ENCODE measurements at regions not wholly inside any gene's neighbourhood (a gene's known extent, or its start where the extent isn't known, plus 50 kb on each side); places are given as distances from the start of the nearest gene placed in this dataset.
A peak's percentile ranks its signal among the peaks of the same experiment; 100 is the strongest.
"Not testable (repeated sequence)": the region's sequence is repeated elsewhere in the genome, so short reads cannot be mapped to it uniquely, and the experiment has no call there.

- H3K27ac ChIP-seq (ENCODE audit: low read depth in 1 of 2, low read length in 1 of 2); H3K9me3 ChIP-seq (ENCODE audit: control insufficient read depth in 2 of 2, insufficient read depth in 1 of 2, low read length in 1 of 2); DNase-seq (ENCODE audit: low read depth in 6 of 9, low spot score in 9 of 9); H3K27me3 ChIP-seq (ENCODE audit: control insufficient read depth in 2 of 2, insufficient read depth in 1 of 2, low read length in 1 of 2); H3K4me3 ChIP-seq (ENCODE audit: low read length in 2 of 2); H3K36me3 ChIP-seq (ENCODE audit: control insufficient read depth in 2 of 2, insufficient read depth in 2 of 2, low read length in 1 of 2); H3K4me1 ChIP-seq (ENCODE audit: control insufficient read depth in 2 of 2, insufficient read depth in 2 of 2, low read length in 2 of 2): not testable (repeated sequence)
- 85% methylated on average over 5 of the region's 5 CpGs for WGBS
Measured at GRCh38 chr5:101715790-101716189, 580.3 kb downstream of the SLCO4C1 start.

- no peak for DNase-seq (ENCODE audit: low read depth in 6 of 9, low spot score in 9 of 9)
Measured at GRCh38 chr5:101689306-101689705, 606.8 kb downstream of the SLCO4C1 start.

GRCh38 chr5:101688156-101688555 lies 607.9 kb downstream of the SLCO4C1 start:
- Histone ChIP-seq H3K4me1 (ENCODE audit: control insufficient read depth in 2 of 2, insufficient read depth in 2 of 2, low read length in 2 of 2) (no peaks in the 10 kb centered on the region), H3K4me3 (ENCODE audit: low read length in 2 of 2) (no peak overlapping the region), H3K27ac (ENCODE audit: low read depth in 1 of 2, low read length in 1 of 2) (no peak overlapping the region), H3K9me3 (ENCODE audit: control insufficient read depth in 2 of 2, insufficient read depth in 1 of 2, low read length in 1 of 2) (no peaks in the 10 kb centered on the region), H3K27me3 (ENCODE audit: control insufficient read depth in 2 of 2, insufficient read depth in 1 of 2, low read length in 1 of 2) (no peaks in the 10 kb centered on the region), H3K36me3 (ENCODE audit: control insufficient read depth in 2 of 2, insufficient read depth in 2 of 2, low read length in 1 of 2) (no peaks in the 10 kb centered on the region)
- no peak for DNase-seq (ENCODE audit: low read depth in 6 of 9, low spot score in 9 of 9)

More at GRCh38 chr5:101689306-101689705, 606.8 kb downstream of the SLCO4C1 start:
- no peaks in the 10 kb centered on the region for H3K4me1 ChIP-seq (ENCODE audit: control insufficient read depth in 2 of 2, insufficient read depth in 2 of 2, low read length in 2 of 2)
- no peak overlapping the region for H3K4me3 ChIP-seq (ENCODE audit: low read length in 2 of 2)
- no peaks in the 10 kb centered on the region for H3K36me3 ChIP-seq (ENCODE audit: control insufficient read depth in 2 of 2, insufficient read depth in 2 of 2, low read length in 1 of 2)
- no peak overlapping the region for H3K27ac ChIP-seq (ENCODE audit: low read depth in 1 of 2, low read length in 1 of 2)
- no peaks in the 10 kb centered on the region for H3K27me3 ChIP-seq (ENCODE audit: control insufficient read depth in 2 of 2, insufficient read depth in 1 of 2, low read length in 1 of 2)
- H3K9me3 ChIP-seq (ENCODE audit: control insufficient read depth in 2 of 2, insufficient read depth in 1 of 2, low read length in 1 of 2) = no peaks in the 10 kb centered on the region

GRCh38 chr5:101687349-101687985 lies 608.6 kb downstream of the SLCO4C1 start:
- H3K36me3 ChIP-seq (ENCODE audit: control insufficient read depth in 2 of 2, insufficient read depth in 2 of 2, low read length in 1 of 2) = no peaks in the 10 kb centered on the region
- H3K4me3 ChIP-seq (ENCODE audit: low read length in 2 of 2) = no peak overlapping the region
- H3K9me3 ChIP-seq (ENCODE audit: control insufficient read depth in 2 of 2, insufficient read depth in 1 of 2, low read length in 1 of 2) = no peaks in the 10 kb centered on the region
- no peaks in the 10 kb centered on the region for H3K4me1 ChIP-seq (ENCODE audit: control insufficient read depth in 2 of 2, insufficient read depth in 2 of 2, low read length in 2 of 2)
- no peak overlapping the region for H3K27ac ChIP-seq (ENCODE audit: low read depth in 1 of 2, low read length in 1 of 2)
- DNase-seq (ENCODE audit: low read depth in 6 of 9, low spot score in 9 of 9) = no peak
- no peaks in the 10 kb centered on the region for H3K27me3 ChIP-seq (ENCODE audit: control insufficient read depth in 2 of 2, insufficient read depth in 1 of 2, low read length in 1 of 2)

GRCh38 chr5:101686536-101687157 lies 609.4 kb downstream of the SLCO4C1 start:
- no peak for DNase-seq (ENCODE audit: low read depth in 6 of 9, low spot score in 9 of 9)
- H3K4me3 ChIP-seq (ENCODE audit: low read length in 2 of 2) = no peak overlapping the region
- H3K27me3 ChIP-seq (ENCODE audit: control insufficient read depth in 2 of 2, insufficient read depth in 1 of 2, low read length in 1 of 2) = no peaks in the 10 kb centered on the region
- WGBS = 88% methylated on average over 3 of the region's 3 CpGs
- H3K27ac ChIP-seq (ENCODE audit: low read depth in 1 of 2, low read length in 1 of 2) = no peak overlapping the region
- no peaks in the 10 kb centered on the region for H3K36me3 ChIP-seq (ENCODE audit: control insufficient read depth in 2 of 2, insufficient read depth in 2 of 2, low read length in 1 of 2)
- no peaks in the 10 kb centered on the region for H3K9me3 ChIP-seq (ENCODE audit: control insufficient read depth in 2 of 2, insufficient read depth in 1 of 2, low read length in 1 of 2)
- H3K4me1 ChIP-seq (ENCODE audit: control insufficient read depth in 2 of 2, insufficient read depth in 2 of 2, low read length in 2 of 2) = no peaks in the 10 kb centered on the region

- WGBS = 72% methylated on average over 2 of the region's 2 CpGs
- no peaks in the 10 kb centered on the region for H3K27me3 ChIP-seq (ENCODE audit: control insufficient read depth in 2 of 2, insufficient read depth in 1 of 2, low read length in 1 of 2)
- H3K4me1 ChIP-seq (ENCODE audit: control insufficient read depth in 2 of 2, insufficient read depth in 2 of 2, low read length in 2 of 2) = no peaks in the 10 kb centered on the region
- H3K9me3 ChIP-seq (ENCODE audit: control insufficient read depth in 2 of 2, insufficient read depth in 1 of 2, low read length in 1 of 2) = no peaks in the 10 kb centered on the region
- no peak overlapping the region for H3K4me3 ChIP-seq (ENCODE audit: low read length in 2 of 2)
- no peak overlapping the region for H3K27ac ChIP-seq (ENCODE audit: low read depth in 1 of 2, low read length in 1 of 2)
- H3K36me3 ChIP-seq (ENCODE audit: control insufficient read depth in 2 of 2, insufficient read depth in 2 of 2, low read length in 1 of 2) = no peaks in the 10 kb centered on the region
- no peak for DNase-seq (ENCODE audit: low read depth in 6 of 9, low spot score in 9 of 9)
Measured at GRCh38 chr5:101679816-101680215, 616.3 kb downstream of the SLCO4C1 start.

- no peak overlapping the region for H3K4me3 ChIP-seq (ENCODE audit: low read length in 2 of 2)
- H3K9me3 ChIP-seq (ENCODE audit: control insufficient read depth in 2 of 2, insufficient read depth in 1 of 2, low read length in 1 of 2) = no peaks in the 10 kb centered on the region
- H3K36me3 ChIP-seq (ENCODE audit: control insufficient read depth in 2 of 2, insufficient read depth in 2 of 2, low read length in 1 of 2) = no peaks in the 10 kb centered on the region
- WGBS = 20% methylated on average over 7 of the region's 7 CpGs
- DNase-seq (ENCODE audit: low read depth in 6 of 9, low spot score in 9 of 9) = peak in 8 of 9 donors; percentile 1 to 48 (median 9)
- no peak overlapping the region for H3K27ac ChIP-seq (ENCODE audit: low read depth in 1 of 2, low read length in 1 of 2)
- no peaks in the 10 kb centered on the region for H3K27me3 ChIP-seq (ENCODE audit: control insufficient read depth in 2 of 2, insufficient read depth in 1 of 2, low read length in 1 of 2)
- H3K4me1 ChIP-seq (ENCODE audit: control insufficient read depth in 2 of 2, insufficient read depth in 2 of 2, low read length in 2 of 2) = no peaks in the 10 kb centered on the region
Measured at GRCh38 chr5:101678481-101679193, 617.4 kb downstream of the SLCO4C1 start.

GRCh38 chr5:101677961-101678360 lies 618.1 kb downstream of the SLCO4C1 start:
- 79% methylated on average over 5 of the region's 5 CpGs for WGBS
- no peak for DNase-seq (ENCODE audit: low read depth in 6 of 9, low spot score in 9 of 9)
- Histone ChIP-seq H3K4me1 (ENCODE audit: control insufficient read depth in 2 of 2, insufficient read depth in 2 of 2, low read length in 2 of 2) (no peaks in the 10 kb centered on the region), H3K4me3 (ENCODE audit: low read length in 2 of 2) (no peak overlapping the region), H3K36me3 (ENCODE audit: control insufficient read depth in 2 of 2, insufficient read depth in 2 of 2, low read length in 1 of 2) (no peaks in the 10 kb centered on the region), H3K27me3 (ENCODE audit: control insufficient read depth in 2 of 2, insufficient read depth in 1 of 2, low read length in 1 of 2) (no peaks in the 10 kb centered on the region), H3K9me3 (ENCODE audit: control insufficient read depth in 2 of 2, insufficient read depth in 1 of 2, low read length in 1 of 2) (no peaks in the 10 kb centered on the region), H3K27ac (ENCODE audit: low read depth in 1 of 2, low read length in 1 of 2) (no peak overlapping the region)

GRCh38 chr5:101676646-101677045 lies 619.4 kb downstream of the SLCO4C1 start:
- Histone ChIP-seq H3K4me3 (ENCODE audit: low read length in 2 of 2) (no peak overlapping the region), H3K4me1 (ENCODE audit: control insufficient read depth in 2 of 2, insufficient read depth in 2 of 2, low read length in 2 of 2) (no peaks in the 10 kb centered on the region), H3K36me3 (ENCODE audit: control insufficient read depth in 2 of 2, insufficient read depth in 2 of 2, low read length in 1 of 2) (no peaks in the 10 kb centered on the region), H3K27ac (ENCODE audit: low read depth in 1 of 2, low read length in 1 of 2) (no peak overlapping the region), H3K9me3 (ENCODE audit: control insufficient read depth in 2 of 2, insufficient read depth in 1 of 2, low read length in 1 of 2) (no peaks in the 10 kb centered on the region), H3K27me3 (ENCODE audit: control insufficient read depth in 2 of 2, insufficient read depth in 1 of 2, low read length in 1 of 2) (no peaks in the 10 kb centered on the region)
- WGBS = 91% methylated on average over 2 of the region's 2 CpGs
- DNase-seq (ENCODE audit: low read depth in 6 of 9, low spot score in 9 of 9) = no peak

Measured in thymus (tissue), 11 donors.